Amniotic epithelial cell (primary cell): ENCODE measurements at regions not wholly inside any gene's neighbourhood (a gene's known extent, or its start where the extent isn't known, plus 50 kb on each side); places are given as distances from the start of the nearest gene placed in this dataset.
"Not testable (repeated sequence)": the region's sequence is repeated elsewhere in the genome, so short reads cannot be mapped to it uniquely, and the experiment has no call there.

ENCODE experiments used
- DNase-seq: peaks from one replicate; pipeline ENCODE4 v3.0.0-alpha.2; 2010; ENCODE audit warnings: low read depth

GRCh38 chrX:95612350-95612749 lies 1072.3 kb upstream of the DIAPH2 start:
- no peak for DNase-seq

- DNase-seq, result no peak
Observed at GRCh38 chrX:95622200-95622599, 1062.4 kb upstream of the DIAPH2 start.

- no peak for DNase-seq
Observed at GRCh38 chrX:95626748-95627147, 1057.9 kb upstream of the DIAPH2 start.

- no peak for DNase-seq
Observed at GRCh38 chrX:95628796-95629195, 1055.8 kb upstream of the DIAPH2 start.

GRCh38 chrX:95629737-95630136 lies 1054.9 kb upstream of the DIAPH2 start:
- no peak for DNase-seq

GRCh38 chrX:95640226-95640625 lies 1044.4 kb upstream of the DIAPH2 start:
- no peak for DNase-seq

GRCh38 chrX:95645738-95646137 lies 1038.9 kb upstream of the DIAPH2 start:
- no peak for DNase-seq

- no peak for DNase-seq
Observed at GRCh38 chrX:95662200-95662599, 1022.4 kb upstream of the DIAPH2 start.

- DNase-seq, result no peak
Observed at GRCh38 chrX:95666056-95666455, 1018.6 kb upstream of the DIAPH2 start.

GRCh38 chrX:95675011-95675410 lies 1009.6 kb upstream of the DIAPH2 start:
- DNase-seq, result no peak

- no peak for DNase-seq
Observed at GRCh38 chrX:95675794-95676193, 1008.8 kb upstream of the DIAPH2 start.

- DNase-seq, result no peak
Observed at GRCh38 chrX:95678679-95679078, 1006.0 kb upstream of the DIAPH2 start.

- no peak for DNase-seq
Observed at GRCh38 chrX:95693365-95693764, 991.3 kb upstream of the DIAPH2 start.

GRCh38 chrX:95703696-95704095 lies 980.9 kb upstream of the DIAPH2 start:
- DNase-seq, result no peak

GRCh38 chrX:95716841-95717240 lies 967.8 kb upstream of the DIAPH2 start:
- no peak for DNase-seq

- DNase-seq, result no peak
Observed at GRCh38 chrX:95718746-95719145, 965.9 kb upstream of the DIAPH2 start.

GRCh38 chrX:95721011-95721410 lies 963.6 kb upstream of the DIAPH2 start:
- DNase-seq, result no peak

- DNase-seq, result no peak
Observed at GRCh38 chrX:95728446-95728845, 956.2 kb upstream of the DIAPH2 start.

- no peak for DNase-seq
Observed at GRCh38 chrX:95729401-95729800, 955.2 kb upstream of the DIAPH2 start.

GRCh38 chrX:95733426-95733825 lies 951.2 kb upstream of the DIAPH2 start:
- no peak for DNase-seq

GRCh38 chrX:95754411-95754810 lies 930.2 kb upstream of the DIAPH2 start:
- peak; percentile 1 for DNase-seq

GRCh38 chrX:95760356-95760755 lies 924.3 kb upstream of the DIAPH2 start:
- no peak for DNase-seq

- no peak for DNase-seq
Observed at GRCh38 chrX:95762716-95763115, 921.9 kb upstream of the DIAPH2 start.

GRCh38 chrX:95764972-95765451 lies 919.6 kb upstream of the DIAPH2 start:
- peak; percentile 1 for DNase-seq

GRCh38 chrX:95771198-95771597 lies 913.4 kb upstream of the DIAPH2 start:
- not testable (repeated sequence) for DNase-seq
